OCI-LY7 (cell line): ENCODE measurements at regions not wholly inside any gene's neighbourhood (a gene's known extent, or its start where the extent isn't known, plus 50 kb on each side); places are given as distances from the start of the nearest gene placed in this dataset.

Experiments
- CTCF ChIP-seq: fragments of 200-600 bp; sonication (generic); conservative IDR thresholded peaks from 2 replicates; pipeline ENCODE4 v1.5.1; 2014; ENCODE audit warnings: mild to moderate bottlenecking, antibody characterized with exemption, low read length, moderate library complexity, mixed read lengths
- EZH2phosphoT487 ChIP-seq: fragments of 200-600 bp; sonication (generic); IDR thresholded peaks from 2 replicates; pipeline ENCODE4 v1.6.1; 2018; ENCODE audit warnings: low read depth, borderline replicate concordance, mild to moderate bottlenecking, mixed run types, antibody characterized with exemption, low read length, moderate library complexity, mixed read lengths

GRCh38 chrX:16445166-16445752, 204.7 kb upstream of the S100G start:
- TF ChIP-seq CTCF = peak; percentile 80
- no peak for TF ChIP-seq EZH2phosphoT487
